Stimulated activated CD4-positive, alpha-beta T cell treated with anti-CD3 and anti-CD28 coated beads, Interleukin-1b, Interleukin-23, amount 100 ng/mL, for 24 hours (primary cell): ENCODE measurements at regions not wholly inside any gene's neighbourhood (a gene's known extent, or its start where the extent isn't known, plus 50 kb on each side); places are given as distances from the start of the nearest gene placed in this dataset.
"Not testable (repeated sequence)": the region's sequence is repeated elsewhere in the genome, so short reads cannot be mapped to it uniquely, and the experiment has no call there.

Experiments used
- DNase-seq, 4 experiments: peaks; one replicate each; pipeline ENCODE4 v3.0.0-alpha.2; 2020; ENCODE audit warnings: low read depth in 4 of 4, low spot score in 1 of 4

DNA sequence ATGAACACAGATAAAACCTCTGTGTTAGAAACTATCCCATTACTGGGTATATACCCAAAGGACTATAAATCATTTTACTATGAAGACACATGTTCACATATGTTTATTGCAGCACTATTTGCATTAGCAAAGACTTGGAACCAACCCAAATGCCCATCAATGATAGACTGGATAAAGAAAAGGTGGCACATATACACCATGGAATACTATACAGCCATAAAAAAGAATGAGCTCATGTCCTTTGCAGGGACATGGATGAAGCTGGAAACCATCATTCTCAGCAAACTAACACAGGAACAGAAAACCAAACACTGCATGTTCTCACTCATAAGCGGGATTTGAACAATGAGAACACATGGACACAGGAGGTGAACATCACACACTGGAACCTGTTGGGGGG, 58.9 kb upstream of the BMAL1 start:
- not testable (repeated sequence) for DNase-seq

DNA sequence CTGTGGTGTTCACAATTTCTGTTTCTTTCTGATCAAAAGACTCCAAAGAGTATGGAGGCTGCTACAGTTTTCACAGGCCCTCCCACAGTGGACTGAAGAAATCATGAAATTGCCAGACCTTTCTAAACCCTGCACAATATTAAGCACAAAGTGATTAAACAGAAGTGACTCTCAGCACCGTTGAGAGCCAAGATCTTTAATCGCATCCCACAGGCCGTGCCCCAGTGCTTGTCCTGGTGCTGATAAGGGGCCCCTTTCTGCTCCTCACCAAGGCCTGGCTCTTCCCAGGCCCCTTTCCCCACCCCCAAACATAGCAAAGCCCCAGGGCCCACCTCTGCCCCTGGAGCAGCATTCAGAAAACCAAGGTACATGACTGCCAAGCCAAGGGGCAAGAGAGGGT, 57.4 kb upstream of the BMAL1 start:
- no peak for DNase-seq

DNA sequence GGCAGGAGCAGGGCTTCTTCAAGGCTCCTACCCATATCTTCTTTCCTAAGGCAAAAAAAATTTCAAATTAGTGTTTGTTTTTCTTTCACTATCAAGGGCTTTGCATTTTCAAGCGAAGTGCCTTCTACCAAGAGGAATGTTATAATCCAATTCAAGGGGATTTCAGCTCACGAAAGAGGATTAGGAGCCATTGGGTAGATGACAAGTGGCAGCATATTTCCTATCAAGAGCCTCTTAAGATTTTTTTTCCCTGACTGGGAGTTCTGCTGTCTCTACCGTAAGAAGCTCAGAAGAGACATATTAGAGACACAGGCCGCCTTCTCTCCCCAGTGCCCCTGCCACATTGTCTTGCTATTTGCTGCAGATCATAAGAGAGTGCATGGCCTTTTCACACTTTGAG, 55.9 kb upstream of the BMAL1 start:
- DNase-seq, result no peak

DNA sequence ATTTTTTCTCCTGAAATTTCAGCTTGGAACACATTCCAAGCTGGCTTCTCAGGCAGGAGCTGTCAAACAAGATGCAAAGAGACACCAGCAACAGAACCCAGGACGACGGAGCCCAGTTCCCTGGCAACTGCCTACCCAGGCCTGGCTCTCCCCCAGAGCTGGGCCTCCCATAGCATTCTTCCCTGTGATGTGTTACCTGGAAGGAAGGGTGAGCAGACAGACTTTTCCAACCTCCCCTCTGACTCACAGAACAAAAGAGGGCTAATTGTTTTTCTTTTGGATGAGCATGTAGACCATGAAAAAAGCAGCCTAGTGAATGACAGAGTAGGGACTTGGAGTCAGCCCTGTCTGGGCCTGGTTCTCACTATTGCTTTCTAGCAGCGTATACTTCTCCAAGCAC, 55.3 kb upstream of the BMAL1 start:
- no peak for DNase-seq

DNA sequence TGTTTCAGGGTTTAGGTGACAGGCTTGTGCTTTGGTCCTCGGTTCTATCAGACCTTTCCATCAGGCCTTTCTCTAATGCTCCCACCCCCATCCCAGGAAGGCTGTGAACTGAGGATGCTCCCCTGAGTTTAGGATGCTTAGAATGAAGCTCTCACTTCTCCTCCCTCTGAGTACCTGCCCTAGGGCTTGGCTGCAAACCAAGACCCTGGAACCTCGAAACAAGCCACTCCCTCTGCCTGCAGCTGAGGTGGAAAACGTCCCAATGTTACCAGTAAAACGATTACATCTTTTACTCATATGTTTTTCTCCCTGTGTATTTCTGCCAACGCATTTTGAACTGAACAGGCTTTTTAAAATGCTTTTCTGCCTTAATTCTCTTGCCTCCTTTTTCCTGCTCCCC, 54.5 kb upstream of the BMAL1 start:
- DNase-seq, result no peak

DNA sequence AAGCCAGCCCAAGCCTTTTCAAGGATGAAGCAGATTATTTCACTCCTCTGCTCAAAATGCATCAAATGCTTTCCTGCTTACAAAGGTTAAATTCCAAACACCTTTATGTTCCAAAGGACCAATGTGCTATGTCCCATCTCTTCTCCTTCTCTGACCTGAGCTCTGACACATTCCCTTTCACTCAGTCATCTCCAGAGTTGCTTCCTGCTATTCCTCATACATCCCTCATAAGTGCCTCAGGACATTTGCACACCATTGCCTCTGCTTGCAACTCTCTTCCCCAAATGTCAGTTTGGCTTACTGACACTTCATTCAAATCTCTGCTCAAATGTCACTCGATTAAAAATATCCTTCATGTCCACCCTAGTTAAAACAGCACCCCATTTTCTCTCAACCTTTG, 53.3 kb upstream of the BMAL1 start:
- no peak for DNase-seq

DNA sequence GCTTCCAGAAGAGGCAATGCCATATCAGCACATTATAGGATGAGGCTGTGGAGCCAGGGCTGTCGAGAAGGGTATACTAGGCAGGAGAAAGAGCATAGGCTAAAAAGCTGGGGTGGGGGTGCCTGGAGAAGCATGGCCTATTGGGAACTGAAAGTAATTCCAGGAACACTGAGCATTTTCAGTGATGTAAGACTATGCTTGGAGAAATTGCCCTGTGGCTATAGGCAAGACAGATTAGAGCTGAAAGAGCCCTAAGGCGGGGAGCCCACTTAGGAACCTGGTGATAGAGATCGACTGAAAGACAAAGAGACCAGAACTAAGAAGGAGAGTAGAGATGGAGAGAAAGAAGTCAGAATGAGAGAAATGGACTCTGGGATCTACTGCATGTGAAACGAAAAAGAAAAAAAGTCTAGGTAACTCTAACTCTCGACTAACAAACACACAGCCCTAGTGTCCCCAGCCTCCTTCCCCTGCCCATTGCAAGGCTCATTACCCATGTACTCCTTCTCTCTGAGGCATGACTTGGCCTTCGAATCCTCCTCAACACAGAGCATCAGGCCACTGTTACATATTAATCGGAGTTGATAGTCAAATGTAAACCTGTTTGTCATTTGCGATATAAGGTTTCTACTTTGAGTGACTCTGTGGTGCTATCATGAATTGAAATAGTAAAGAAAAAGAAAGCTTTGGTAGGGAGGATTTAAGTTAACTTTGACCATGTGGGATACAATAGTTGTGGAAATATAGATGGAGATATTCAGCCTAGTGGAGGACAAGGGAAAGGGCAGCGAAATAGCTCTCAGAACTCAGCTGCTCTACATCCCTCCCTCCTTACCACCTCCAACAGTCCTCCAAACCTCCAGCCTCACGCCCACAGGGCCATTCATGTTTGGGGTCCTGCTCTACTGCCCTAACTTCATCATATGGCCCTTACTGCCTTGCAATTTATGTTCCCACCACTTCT, 52.3 kb upstream of the BMAL1 start:
- DNase-seq, result no peak

DNA sequence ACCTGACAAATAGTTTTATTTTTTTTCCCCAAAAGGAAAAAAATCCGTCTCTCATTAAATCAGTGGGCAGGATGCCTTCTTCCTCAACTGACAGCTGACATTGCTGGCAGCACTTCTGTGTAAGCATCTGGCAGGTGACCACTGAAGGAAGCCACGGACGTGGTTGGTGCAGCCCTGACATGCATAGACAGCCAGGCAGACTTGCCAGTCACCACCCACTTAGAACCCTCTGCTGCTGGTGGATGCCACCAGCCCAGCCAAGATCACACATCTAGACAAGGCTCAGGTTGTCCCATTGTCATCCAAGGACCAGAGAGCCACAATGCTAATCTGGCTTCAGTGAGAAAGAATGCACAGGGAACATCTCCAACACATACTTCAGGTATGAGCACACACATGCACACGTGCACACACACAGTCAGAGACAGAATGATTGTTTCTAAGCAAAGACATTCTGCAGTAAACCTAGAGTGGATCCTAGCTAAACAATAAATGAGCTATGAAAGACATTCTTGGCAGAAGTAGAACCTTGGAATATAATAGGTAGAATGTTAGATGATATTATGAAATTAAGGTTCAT, 49.8 kb upstream of the BMAL1 start:
- no peak for DNase-seq
